ENCODE measurements at regions not wholly inside any gene's neighbourhood (a gene's known extent, or its start where the extent isn't known, plus 50 kb on each side); places are given as distances from the start of the nearest gene placed in this dataset.
A peak's percentile ranks its signal among the peaks of the same experiment; 100 is the strongest.

- DNase-seq (ENCODE audit: low spot score in 2 of 2) = no peak
- Histone ChIP-seq H3K4me3 (no peak overlapping the region), H3K4me1 (no peaks in the 10 kb centered on the region), H3K36me3 (no peaks in the 10 kb centered on the region), H3K27me3 (no peaks in the 10 kb centered on the region), H3K27ac (peak overlapping the region in 1 of 2 donors; percentile 52), H3K9me3 (no peaks in the 10 kb centered on the region)
- TF ChIP-seq POLR2AphosphoS5 (IDR thresholded peaks at IDR 0.05) (no peak), POLR2A (IDR thresholded peaks at IDR 0.05) (no peak), CTCF (IDR thresholded peaks at IDR 0.05) (no peak)
- intact Hi-C loops (cut with DNase I; ENCODE audit: low total_unique reads) = loop anchor here (5.0 kb wide), 1 partner anchor 267 kb away; no protein-coding TSS in a partner anchor
These were observed 97.5 kb upstream of the CREB5 start for GRCh38 chr7:28314841-28315240.

- Histone ChIP-seq H3K27ac (peak overlapping the region; percentile 52 to 66), H3K36me3 (no peaks in the 10 kb centered on the region), H3K9me3 (no peaks in the 10 kb centered on the region), H3K27me3 (no peaks in the 10 kb centered on the region), H3K4me3 (peak overlapping the region in 2 of 3 donors; percentile 10 to 56), H3K4me1 (no peaks in the 10 kb centered on the region)
- TF ChIP-seq POLR2AphosphoS5 (IDR thresholded peaks at IDR 0.05) (peak in 1 of 3 donors; percentile 48), POLR2A (IDR thresholded peaks at IDR 0.05) (no peak)
- intact Hi-C loops (cut with DNase I; ENCODE audit: low total_unique reads) = loop anchor here (5.0 kb wide), 1 partner anchor 267 kb away; no protein-coding TSS in a partner anchor
- DNase-seq (ENCODE audit: low spot score in 2 of 2) = peak in 1 of 2 donors; percentile 48
These were observed 96.5 kb upstream of the CREB5 start for GRCh38 chr7:28315565-28316410.

- Histone ChIP-seq H3K36me3 (no peaks in the 10 kb centered on the region), H3K4me1 (no peaks in the 10 kb centered on the region), H3K9me3 (no peaks in the 10 kb centered on the region), H3K27ac (peak overlapping the region; percentile 7 to 66), H3K27me3 (no peaks in the 10 kb centered on the region), H3K4me3 (no peak overlapping the region)
- TF ChIP-seq CTCF (IDR thresholded peaks at IDR 0.05) (no peak), POLR2A (IDR thresholded peaks at IDR 0.05) (no peak), POLR2AphosphoS5 (IDR thresholded peaks at IDR 0.05) (no peak)
- intact Hi-C loops (cut with DNase I; ENCODE audit: low total_unique reads) = loop anchor here (5.0 kb wide), 1 partner anchor 266 kb away; no protein-coding TSS in a partner anchor
- DNase-seq (ENCODE audit: low spot score in 2 of 2) = no peak
These were observed 95.8 kb upstream of the CREB5 start for GRCh38 chr7:28316489-28316888.

- H3K4me3 ChIP-seq = no peak overlapping the region
- no peaks in the 10 kb centered on the region for H3K4me1 ChIP-seq
- TF ChIP-seq POLR2A (IDR thresholded peaks at IDR 0.05) = no peak
- no peak for TF ChIP-seq CTCF (IDR thresholded peaks at IDR 0.05)
- TF ChIP-seq POLR2AphosphoS5 (IDR thresholded peaks at IDR 0.05) = no peak
- H3K36me3 ChIP-seq = no peaks in the 10 kb centered on the region
- intact Hi-C loops (cut with DNase I; ENCODE audit: low total_unique reads) = loop anchor here (5.0 kb wide), 1 partner anchor 264 kb away; no protein-coding TSS in a partner anchor
- no peak overlapping the region for H3K27ac ChIP-seq
- H3K9me3 ChIP-seq = no peaks in the 10 kb centered on the region
- H3K27me3 ChIP-seq = no peaks in the 10 kb centered on the region
- DNase-seq (ENCODE audit: low spot score in 2 of 2) = no peak
These were observed 94.1 kb upstream of the CREB5 start for GRCh38 chr7:28318101-28318762.

GRCh38 chr7:28323833-28324232 lies 88.5 kb upstream of the CREB5 start:
- no peak for TF ChIP-seq POLR2A (IDR thresholded peaks at IDR 0.05)
- TF ChIP-seq POLR2AphosphoS5 (IDR thresholded peaks at IDR 0.05) = no peak
- TF ChIP-seq CTCF (IDR thresholded peaks at IDR 0.05) = no peak
- Histone ChIP-seq H3K27ac (no peak overlapping the region), H3K4me1 (no peaks in the 10 kb centered on the region), H3K27me3 (no peaks in the 10 kb centered on the region), H3K9me3 (no peaks in the 10 kb centered on the region), H3K4me3 (no peak overlapping the region), H3K36me3 (no peaks in the 10 kb centered on the region)
- no peak for DNase-seq (ENCODE audit: low spot score in 2 of 2)
- intact Hi-C loops (cut with DNase I; ENCODE audit: low total_unique reads) = no loop called here
